HG03280 (cell line): ENCODE measurements at regions not wholly inside any gene's neighbourhood (a gene's known extent, or its start where the extent isn't known, plus 50 kb on each side); places are given as distances from the start of the nearest gene placed in this dataset.

Experiments
- ATAC-seq: cut with Tn5 transposase; IDR thresholded peaks from one replicate; pipeline ENCODE4 v1.9.1; 2021; ENCODE audit warnings: mild to moderate bottlenecking, moderate library complexity; ENCODE audit not compliant: unreplicated experiment

DNA sequence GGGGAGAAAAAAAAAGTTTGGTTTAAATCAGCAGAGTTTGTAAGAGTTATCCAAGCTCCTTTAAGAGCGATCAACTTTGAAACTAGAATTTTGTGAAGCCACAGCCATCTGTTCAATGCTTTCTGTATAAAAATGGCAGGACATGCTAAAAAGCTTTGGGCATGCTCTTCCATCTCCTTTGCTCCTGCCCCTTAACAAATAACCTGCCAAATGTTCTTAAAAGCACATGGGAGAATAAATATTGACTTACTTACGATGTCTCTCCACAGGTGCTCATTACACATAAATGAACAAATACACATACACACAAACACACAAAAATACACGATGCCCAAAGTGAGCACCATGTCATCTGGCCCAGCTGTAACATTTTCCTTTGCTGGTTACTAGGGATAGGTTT, 211.8 kb upstream of the DPH6 start:
- ATAC-seq = no peak

DNA sequence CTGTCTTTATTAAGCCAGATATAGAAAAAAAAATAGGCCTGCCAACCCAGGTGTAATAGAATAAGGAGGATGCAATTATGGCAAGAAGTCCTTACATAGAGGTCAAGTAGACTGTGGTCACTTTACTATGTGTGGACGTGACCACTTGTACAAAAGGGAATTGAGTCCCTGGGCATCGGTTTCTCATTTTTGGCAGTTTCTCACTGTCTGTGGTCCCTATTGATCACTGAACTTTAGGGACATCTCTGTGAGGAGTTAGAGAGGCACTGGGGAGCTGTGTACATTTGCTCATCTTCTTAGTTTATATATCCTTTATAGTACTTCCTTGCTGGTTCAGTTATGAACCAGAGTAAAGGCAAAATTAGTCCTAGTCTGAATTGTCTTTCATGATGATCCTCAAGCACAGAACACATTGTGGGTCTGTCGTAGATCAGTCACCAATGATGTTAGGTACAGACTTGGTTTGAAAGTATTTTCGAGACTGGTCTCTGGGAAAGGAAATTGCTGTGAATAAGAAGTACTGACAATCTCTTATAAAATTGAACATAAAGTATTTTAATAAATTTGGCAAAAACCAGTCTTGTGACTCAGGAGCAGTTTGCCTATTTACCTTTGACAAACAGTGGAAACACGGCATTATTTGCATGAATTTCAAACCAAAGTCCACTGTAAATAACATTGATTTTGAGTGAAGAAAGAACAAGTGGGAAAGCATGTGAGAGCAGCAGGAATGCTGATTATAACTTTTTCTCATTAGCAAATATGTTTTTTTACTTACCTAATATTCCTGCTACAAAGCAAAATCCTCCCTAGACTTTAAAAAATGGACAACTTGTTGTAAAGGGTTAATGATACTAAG, 218.9 kb upstream of the DPH6 start:
- ATAC-seq = no peak

DNA sequence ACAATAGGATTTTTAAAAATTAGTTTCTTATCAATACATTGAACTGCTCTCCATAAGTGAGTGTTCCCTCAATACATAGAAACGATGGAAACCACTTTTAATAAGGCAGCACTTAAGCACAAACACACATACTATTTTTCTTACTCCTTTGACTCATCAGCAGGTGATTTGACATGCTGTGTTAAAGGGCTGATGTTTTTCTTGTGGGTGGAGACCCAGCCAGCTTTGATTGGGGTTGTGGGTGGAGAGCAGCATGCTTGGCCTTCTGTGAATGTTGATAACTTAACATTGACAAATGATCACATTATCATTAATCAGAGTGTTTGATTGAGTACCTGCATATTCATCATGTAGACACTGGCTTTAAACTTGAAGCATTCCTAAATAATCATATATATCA, 223.0 kb upstream of the DPH6 start:
- ATAC-seq = no peak

DNA sequence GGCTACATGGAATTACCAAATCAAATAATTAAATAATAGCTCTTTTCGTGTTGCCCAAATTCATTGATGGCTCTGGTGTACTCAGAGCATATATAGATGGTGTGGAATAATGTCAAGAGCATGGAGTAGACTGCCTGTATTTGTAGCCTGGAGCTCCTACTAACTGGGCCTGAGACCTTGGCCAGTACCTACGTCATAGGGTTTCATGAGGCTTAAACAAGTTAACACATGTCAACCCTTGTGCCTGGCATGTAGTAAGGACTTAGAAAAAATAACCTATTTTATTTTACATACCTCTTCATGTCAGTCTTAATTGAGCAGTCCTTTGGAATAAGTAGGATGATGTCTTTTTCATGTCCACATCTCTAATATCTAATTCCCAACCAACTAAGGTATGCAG, 223.7 kb upstream of the DPH6 start:
- ATAC-seq = no peak

DNA sequence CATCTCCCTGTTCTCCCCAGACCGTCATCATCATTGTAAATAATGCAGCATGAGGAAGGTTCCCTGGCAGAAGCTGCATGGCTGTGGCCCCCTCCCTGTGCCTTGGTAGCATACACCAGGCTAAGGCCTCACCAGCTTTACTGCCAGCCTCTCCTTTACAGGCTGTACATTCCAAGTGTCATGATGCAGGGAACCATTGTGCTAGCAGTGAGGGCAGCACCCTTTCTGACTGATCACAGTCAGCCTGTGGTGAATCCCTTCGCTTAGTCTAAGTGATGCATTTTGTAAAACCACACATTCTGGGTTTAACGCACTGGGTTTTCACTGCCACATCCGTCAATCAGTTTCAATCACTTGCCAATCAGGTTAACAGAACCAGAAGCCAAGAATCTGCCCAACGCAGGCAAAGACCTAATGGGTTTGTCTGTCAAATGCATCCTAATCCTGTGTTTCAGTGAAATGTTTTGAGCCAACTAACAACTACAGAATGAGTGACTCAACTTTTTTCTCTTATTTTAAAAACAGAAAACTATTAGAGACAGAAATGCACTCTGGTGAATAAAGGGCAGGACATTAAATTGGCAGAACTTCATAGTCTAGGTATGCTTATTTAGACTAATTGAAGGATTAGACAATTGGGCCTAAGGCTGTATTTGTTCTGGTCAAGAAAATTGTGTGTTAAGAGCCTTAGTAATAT, 225.9 kb upstream of the DPH6 start:
- ATAC-seq = no peak

DNA sequence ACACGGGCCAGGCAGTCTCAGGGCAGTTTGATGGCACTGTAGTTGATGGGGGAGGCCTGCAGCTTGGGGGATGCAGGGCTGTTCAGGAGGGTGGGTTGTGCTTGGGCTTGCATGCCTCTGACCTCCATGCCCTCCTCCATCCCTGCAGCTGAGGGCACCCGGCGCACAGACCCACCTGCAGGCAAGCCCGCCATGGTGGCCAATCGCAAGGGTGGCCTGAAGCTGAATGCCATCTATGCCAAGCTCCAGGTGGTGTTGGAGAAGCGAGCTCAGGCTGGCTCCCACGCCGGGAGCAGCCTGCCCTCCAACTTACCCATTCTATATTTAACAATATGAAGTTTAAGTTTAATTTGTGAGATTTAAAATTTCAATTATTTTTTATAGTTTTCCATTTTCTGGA, 228.7 kb upstream of the DPH6 start:
- ATAC-seq = no peak

DNA sequence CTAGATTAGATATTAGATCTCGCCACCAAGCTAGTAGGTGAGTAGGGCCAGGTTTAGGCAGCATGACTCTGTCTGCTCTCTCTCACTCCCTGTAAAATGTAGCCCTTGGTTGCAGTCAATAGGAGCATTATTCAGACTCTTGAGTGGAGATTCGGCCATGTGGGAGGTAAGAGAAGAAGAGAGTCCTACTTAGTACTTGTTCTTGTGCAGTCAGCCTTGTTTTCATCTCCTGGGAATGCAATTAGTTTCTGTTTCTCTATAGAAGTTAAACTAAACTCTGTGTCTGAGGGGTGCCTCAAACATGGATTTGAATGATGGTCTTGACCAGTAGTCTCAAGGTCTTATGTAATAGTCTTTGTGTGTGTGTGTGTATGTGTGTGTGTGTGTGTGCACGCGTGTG, 229.5 kb upstream of the DPH6 start:
- ATAC-seq = no peak

DNA sequence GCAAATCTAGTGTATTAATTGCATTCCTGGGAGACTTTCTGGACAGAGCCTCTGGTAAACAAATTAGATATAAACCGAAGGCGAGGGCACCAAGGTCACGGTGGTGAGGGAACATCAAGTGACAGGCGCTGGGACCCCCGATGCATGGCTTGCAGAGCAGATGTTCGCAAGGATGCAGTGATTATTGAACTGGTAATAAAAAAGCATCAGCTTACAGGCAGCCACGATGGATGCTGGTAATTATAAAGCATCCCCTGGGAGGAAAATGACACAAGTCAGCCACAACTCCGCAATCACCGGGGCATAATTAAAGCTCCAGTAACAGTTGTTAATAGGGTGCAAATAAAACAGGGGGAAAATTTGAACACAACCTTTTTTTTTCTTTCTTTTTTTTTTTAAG, 231.1 kb upstream of the DPH6 start:
- no peak for ATAC-seq

DNA sequence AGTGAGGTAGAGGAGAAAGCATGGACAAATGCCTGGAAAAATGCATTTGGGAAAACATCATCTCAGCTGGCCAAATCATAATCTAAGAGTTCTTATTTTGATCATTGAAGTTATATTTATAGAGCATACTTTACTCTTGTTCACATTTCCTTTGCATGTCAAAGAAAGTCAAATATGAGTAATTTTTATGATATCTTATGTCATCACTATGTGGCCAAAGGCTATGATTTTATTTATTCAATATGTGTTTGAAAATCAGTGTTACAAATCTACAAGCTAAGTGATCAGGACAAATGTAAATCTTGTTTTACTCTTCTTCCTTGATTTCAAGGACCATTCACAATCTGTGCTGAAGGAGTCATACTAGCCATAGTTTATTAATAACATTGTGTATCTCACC, 237.2 kb upstream of the DPH6 start:
- ATAC-seq = no peak

DNA sequence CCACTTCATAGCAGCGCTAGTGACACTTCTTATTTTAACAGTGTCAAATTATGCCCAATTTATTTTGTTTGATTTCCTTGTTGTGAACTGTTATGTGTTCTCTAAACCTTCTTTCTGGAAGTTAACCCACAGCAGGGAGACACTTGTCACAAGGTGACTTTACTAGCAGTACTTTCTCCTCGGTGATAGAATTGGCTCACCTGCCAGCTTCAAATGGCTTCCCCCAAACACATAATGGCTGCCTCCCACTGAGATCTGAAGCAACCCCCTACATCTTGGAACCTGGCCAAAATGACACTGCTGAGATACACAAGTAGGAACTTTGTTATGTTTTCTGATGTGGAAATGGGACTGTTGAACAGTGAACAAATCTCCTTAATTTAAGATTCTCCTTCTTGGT, 238.8 kb upstream of the DPH6 start:
- no peak for ATAC-seq

DNA sequence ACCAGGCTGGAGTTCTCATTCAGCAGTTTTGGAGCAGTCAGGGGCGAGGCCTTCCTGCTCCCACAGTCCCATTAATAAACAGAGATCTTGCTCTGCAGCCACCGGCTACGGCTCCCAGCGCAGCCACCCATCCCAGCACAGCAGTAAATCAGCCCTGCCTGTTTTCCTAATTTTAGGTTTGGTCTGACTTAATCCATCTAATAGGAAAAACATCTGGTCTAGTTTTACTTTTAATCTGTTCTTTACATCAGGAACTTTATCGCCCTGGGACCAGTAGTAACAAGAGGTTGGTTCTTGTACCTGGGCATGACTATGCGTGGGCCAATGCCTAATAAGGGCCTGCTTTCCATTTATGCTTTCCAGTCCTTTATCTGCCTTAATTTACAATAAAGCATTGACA, 264.0 kb upstream of the DPH6 start:
- ATAC-seq = no peak

DNA sequence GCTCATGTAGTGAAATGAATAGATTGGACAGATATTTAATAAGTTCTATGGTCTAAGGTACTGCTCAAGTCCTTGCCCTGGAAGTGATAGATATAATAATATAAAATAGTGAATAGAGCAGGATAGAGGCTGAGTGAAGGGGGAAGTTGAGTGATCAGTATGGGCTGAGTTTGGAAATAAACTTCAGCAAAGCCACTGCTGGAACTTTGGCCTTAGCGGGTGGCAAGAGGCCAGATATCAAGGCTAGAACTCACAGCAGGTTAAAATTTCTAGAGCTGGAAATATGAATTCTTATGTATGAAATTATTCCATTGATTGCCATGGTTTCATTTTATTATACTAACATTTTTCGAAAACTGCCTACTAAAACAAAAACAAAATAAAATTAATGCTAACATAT, 267.6 kb upstream of the DPH6 start:
- no peak for ATAC-seq

DNA sequence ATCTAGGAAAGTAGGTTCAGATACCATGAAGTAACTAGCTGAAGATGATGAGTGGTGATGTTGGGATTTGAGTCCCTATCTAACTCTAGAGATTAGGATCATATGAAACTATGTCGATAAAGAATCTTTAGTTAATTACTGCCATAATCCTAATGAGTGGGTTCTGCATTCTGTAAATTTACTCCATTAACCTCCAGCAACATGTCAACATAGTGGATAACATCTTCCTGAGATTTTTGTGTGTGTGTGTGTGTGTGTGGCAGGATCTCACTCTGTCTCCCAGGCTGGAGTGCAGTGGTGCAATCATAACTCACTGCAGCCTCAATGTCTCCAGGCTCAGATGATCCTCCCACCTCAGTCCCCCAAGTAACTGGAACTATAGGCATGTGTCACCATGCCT, 272.9 kb upstream of the DPH6 start:
- no peak for ATAC-seq

DNA sequence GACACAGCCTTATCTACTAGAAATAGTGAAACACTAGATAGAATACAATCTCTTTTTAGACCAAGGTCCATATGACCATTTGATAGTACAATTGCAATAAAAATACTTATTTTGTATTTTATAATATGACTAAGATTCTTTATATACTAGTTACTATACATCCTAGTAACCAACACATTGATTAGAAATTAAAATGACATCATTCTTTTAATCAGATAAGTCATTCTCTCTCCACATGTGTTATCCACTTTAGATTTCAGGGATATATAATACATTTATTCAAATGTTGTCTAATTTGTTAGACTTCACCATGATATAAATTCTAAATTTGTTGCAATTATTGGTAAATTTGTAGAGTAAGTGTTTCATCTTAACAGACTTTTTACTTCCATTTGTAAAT, 276.2 kb upstream of the DPH6 start:
- ATAC-seq = no peak

DNA sequence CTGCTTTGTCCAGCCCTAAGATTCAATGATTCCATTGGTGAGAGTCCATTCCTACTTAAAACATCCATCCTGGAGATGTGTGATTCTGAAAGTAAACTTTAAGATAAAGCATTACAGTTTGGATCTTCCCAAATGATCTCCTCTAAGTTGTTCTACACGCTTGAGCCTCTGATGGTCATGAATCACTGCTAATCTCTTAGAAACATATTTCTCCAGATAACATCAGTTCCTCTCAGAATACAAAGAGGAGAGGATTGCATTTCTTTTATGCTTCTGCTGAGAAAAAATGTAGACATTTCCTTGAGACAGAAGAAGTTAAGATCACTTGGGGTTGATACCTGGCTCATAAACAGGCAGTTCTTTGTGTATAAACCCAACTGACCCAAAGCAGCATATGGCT, 281.2 kb upstream of the DPH6 start:
- no peak for ATAC-seq

DNA sequence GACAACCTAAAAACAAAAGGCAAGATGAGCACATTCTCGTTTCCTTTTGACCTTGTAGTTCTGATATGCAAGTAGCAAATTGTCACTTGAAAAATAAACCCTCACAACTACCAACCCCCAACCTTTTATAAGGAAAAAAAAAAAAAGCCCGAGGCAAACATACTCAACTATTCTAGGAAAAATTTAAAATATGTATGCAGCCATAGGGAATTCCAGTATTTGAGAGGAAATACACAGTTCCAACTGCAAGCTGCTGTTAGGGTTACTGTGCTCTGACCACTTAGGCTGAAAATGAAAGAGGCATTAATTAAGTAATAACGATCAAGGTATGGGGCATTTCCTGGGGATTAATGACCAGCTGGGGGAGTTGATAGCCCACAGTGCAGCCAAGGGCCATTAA, 281.9 kb upstream of the DPH6 start:
- ATAC-seq = no peak

DNA sequence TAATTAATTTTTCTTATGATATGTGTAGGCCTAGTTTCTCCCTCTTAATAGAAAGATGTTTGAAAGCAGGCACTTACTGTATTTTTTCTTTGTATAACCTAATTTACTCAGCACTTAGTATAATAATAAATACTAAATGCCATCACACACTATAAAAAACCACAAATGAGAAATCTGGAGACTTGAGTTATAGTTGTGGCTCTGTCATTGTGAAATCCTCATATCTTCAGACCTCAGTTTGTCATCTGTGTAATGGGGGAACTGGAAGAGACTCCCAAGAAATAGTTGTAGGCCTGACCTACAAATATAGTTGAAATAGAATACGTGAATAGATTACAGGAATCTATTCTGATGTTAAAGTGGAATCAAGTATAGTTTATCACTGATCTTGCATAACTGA, 287.6 kb upstream of the DPH6 start:
- ATAC-seq = no peak

DNA sequence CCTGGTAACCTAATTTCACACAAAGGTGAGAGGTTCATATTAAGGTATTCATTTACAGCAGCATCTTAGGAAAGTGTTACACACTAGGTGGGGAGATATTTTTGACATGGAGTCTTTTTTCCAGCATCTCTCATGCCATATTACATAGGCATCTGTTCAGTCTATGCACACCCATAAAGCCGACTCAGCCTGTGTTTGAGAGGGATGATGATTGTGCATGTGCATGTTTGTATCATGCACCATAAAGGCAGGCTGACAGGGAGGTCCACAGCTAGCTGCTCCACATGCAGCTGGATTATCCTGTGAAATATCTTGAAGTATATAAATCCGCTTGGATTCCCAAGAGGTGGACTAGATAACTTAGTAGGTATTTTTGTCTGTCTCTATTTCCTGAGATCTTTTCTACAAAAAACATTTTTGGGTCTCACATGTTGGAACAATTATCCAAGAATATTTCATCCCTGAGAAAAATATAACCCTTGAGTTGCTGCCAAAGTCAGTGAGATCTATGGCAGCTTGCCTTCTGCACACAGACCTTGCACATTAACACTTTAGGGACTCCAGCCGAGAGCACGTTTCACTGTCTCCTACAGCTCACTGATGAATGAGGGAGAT, 288.4 kb upstream of the DPH6 start:
- no peak for ATAC-seq

DNA sequence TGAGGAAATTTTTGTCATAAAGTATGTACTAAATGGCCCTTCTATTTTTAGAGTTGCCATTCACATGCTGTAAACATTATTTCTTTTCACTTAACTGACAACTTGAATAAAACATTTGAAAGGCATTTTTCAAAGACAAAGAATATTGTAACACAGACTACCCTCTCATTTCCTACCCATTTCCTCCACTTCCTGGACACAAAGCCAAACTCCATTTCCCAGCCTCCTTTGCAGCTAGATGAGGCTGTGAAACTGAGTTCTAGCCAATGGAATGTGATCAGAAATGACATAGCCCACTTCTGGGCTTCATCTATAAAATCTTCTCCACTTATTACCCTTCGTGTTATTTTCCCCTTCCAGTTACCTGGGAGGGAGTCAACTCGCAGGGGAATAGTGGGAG, 288.9 kb upstream of the DPH6 start:
- no peak for ATAC-seq

DNA sequence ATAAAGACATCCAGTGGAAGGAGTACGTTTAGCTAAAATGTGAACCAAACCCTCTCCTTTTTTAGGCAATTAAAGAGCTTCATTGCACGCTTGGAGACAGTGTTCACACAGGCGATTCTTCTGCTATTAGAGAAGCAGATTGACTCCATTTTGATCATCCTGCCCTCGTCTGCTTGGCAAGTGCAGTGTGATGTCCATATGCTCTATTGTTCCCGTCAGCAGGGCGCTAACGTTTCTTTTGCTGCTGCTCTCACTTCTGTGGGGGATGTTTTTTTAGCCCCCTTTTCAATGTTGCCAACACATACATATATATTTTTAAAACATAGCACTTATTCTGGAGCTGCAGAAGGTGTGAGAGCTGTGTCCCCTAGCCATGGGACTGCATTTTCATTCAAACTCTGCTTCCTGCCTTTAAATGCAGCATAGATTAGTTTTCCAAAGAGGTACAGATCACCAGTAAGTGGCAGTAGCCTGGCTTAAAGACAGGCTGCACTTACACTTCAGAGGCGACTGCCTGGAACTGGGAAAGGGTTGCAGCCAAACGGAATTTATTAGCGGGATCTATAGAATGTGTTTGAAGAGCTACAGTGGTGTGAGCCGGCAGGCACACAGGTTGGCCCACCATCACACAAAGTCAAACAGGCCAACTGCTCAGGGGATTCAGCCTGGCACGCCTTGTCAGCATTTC, 292.6 kb upstream of the DPH6 start:
- ATAC-seq = no peak

DNA sequence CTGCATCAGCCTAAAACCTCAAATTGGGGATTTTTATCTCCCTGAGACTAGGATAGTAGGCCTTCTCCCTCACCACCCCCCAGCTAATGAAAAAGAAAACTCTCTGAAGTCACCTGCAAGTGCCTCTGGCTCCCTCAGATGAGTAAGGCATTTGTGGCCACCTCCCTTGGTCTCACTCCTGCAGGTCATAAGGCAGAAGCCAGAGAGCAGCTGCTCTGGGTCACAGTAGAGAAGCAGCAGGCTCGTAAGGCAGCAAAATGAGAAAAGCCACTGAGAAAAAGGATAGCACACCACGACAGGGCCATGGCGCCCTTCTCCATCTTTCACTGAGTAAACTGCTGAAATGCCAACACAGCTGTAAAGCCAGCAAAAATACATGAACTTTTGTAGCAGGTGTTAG, 296.7 kb upstream of the DPH6 start:
- no peak for ATAC-seq

DNA sequence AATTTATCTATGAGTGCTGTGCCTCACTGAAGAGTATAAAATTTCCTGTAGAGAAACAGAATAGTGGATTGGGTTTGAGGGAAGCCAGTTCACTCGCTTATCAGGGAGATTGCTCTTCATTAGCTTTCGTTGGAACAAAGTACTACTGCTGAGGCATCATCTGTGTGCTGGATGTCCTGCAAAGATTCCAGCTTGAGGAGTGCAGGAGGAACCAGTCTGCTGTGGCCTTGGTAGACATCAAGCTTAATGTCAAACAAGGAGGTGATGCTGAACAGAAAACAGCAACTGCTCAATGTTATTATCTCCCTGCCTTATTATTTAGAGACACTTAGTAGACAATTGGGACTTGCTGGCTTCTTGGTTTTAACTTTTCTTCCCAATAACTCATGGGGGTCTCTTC, 297.5 kb upstream of the DPH6 start:
- ATAC-seq = no peak
